ENCODE measurements at regions not wholly inside any gene's neighbourhood (a gene's known extent, or its start where the extent isn't known, plus 50 kb on each side); places are given as distances from the start of the nearest gene placed in this dataset.

DNA sequence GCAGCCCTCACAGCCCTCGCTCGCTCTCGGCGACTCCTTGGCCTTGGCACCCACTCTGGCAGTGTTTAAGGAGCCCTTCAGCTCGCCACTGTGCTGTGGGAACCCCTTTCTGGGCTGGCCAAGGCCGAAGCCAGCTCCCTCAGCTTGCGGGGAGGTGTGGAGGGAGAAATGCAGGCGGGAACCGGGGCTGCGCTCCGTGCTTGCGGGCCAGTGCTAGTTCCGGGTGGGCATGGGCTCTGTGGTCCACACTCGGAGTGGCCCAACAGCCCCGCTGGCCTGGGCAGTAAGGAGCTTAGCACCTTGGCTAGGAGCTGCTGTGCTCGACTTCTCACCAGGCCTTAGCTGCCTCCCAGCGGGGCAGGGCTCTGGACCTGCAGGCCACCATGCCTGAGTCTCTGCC, 192.6 kb downstream of the COX18 start:
- TF ChIP-seq, protein P1, sequence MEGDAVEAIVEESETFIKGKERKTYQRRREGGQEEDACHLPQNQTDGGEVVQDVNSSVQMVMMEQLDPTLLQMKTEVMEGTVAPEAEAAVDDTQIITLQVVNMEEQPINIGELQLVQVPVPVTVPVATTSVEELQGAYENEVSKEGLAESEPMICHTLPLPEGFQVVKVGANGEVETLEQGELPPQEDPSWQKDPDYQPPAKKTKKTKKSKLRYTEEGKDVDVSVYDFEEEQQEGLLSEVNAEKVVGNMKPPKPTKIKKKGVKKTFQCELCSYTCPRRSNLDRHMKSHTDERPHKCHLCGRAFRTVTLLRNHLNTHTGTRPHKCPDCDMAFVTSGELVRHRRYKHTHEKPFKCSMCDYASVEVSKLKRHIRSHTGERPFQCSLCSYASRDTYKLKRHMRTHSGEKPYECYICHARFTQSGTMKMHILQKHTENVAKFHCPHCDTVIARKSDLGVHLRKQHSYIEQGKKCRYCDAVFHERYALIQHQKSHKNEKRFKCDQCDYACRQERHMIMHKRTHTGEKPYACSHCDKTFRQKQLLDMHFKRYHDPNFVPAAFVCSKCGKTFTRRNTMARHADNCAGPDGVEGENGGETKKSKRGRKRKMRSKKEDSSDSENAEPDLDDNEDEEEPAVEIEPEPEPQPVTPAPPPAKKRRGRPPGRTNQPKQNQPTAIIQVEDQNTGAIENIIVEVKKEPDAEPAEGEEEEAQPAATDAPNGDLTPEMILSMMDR (conservative IDR thresholded peaks at IDR 0.05 in 1 of 2, IDR thresholded peaks at IDR 0.05 in 1 of 2; ENCODE audit: low read depth in 1 of 2, low read length in 2 of 2), result no peak
- no peak for TF ChIP-seq EZH2 (IDR thresholded peaks at IDR 0.05; ENCODE audit: low read length, missing control alignments)
